ENCODE measurements at regions not wholly inside any gene's neighbourhood (a gene's known extent, or its start where the extent isn't known, plus 50 kb on each side); places are given as distances from the start of the nearest gene placed in this dataset.

- Histone ChIP-seq H3K27me3 (ENCODE audit: insufficient read depth, low read length) (no peaks in the 10 kb centered on the region), H3K9ac (ENCODE audit: low read length) (no peak overlapping the region), H3K36me3 (ENCODE audit: insufficient read depth, low read length) (no peaks in the 10 kb centered on the region), H3K27ac (ENCODE audit: low read depth, low read length) (no peak overlapping the region), H3K79me2 (ENCODE audit: insufficient read depth, low read length) (no peaks in the 10 kb centered on the region), H4K20me1 (ENCODE audit: insufficient read depth, low read length) (no peaks in the 10 kb centered on the region), H3K4me3 (ENCODE audit: insufficient read depth, low read depth, low read length) (no peak overlapping the region), H3K4me2 (ENCODE audit: low read length) (peak overlapping the region; percentile 42), H3K9me3 (ENCODE audit: insufficient read depth, low read depth, low read length) (no peaks in the 10 kb centered on the region), H3K4me1 (ENCODE audit: insufficient read depth, low read length) (peaks cover 14% of the 10 kb centered on the region), H2AFZ (ENCODE audit: low read depth, low read length) (no peak overlapping the region)
- FAIRE-seq = no peak
- H3K4me1 Mint-ChIP-seq (ENCODE audit: low read depth, unreplicated experiment) = peaks cover 42% of the 10 kb centered on the region
- H3K27me3 Mint-ChIP-seq (ENCODE audit: low read depth, unreplicated experiment) = peaks cover 8% of the 10 kb centered on the region
- peak; percentile 77 for DNase-seq (ENCODE audit: low read depth)
- H3K27ac Mint-ChIP-seq (ENCODE audit: unreplicated experiment) = peak overlapping the region; percentile 96
- no peaks in the 10 kb centered on the region for H3K9me3 Mint-ChIP-seq (ENCODE audit: unreplicated experiment)
- H3K4me3 Mint-ChIP-seq (ENCODE audit: unreplicated experiment) = peak overlapping the region; percentile 47
- no peaks in the 10 kb centered on the region for H3K36me3 Mint-ChIP-seq (ENCODE audit: low read depth, unreplicated experiment)
- no peak for TF ChIP-seq EZH2 (IDR thresholded peaks at IDR 0.05; ENCODE audit: insufficient read depth, low read length)
- no peak for TF ChIP-seq CTCF (IDR thresholded peaks at IDR 0.05; ENCODE audit: insufficient read depth, low read depth, low read length)
These were observed 61.3 kb upstream of the CALM2 start for GRCh38 chr2:47237375-47238334.

GRCh38 chr2:47236503-47237215 is 60.3 kb upstream of the CALM2 start:
- H2AFZ ChIP-seq (ENCODE audit: low read depth, low read length) = no peak overlapping the region
- H3K4me3 ChIP-seq (ENCODE audit: insufficient read depth, low read depth, low read length) = no peak overlapping the region
- peak overlapping the region; percentile 41 for H3K4me3 Mint-ChIP-seq (ENCODE audit: unreplicated experiment)
- no peaks in the 10 kb centered on the region for H3K36me3 Mint-ChIP-seq (ENCODE audit: low read depth, unreplicated experiment)
- H3K4me1 Mint-ChIP-seq (ENCODE audit: low read depth, unreplicated experiment) = peaks cover 42% of the 10 kb centered on the region
- FAIRE-seq (no peak), DNase-seq (ENCODE audit: low read depth) (no peak)
- no peak overlapping the region for H3K9ac ChIP-seq (ENCODE audit: low read length)
- H3K9me3 Mint-ChIP-seq (ENCODE audit: unreplicated experiment) = no peaks in the 10 kb centered on the region
- H3K36me3 ChIP-seq (ENCODE audit: insufficient read depth, low read length) = no peaks in the 10 kb centered on the region
- H3K27me3 Mint-ChIP-seq (ENCODE audit: low read depth, unreplicated experiment) = peaks cover 8% of the 10 kb centered on the region
- H3K4me1 ChIP-seq (ENCODE audit: insufficient read depth, low read length) = peaks cover 14% of the 10 kb centered on the region
- H3K27ac Mint-ChIP-seq (ENCODE audit: unreplicated experiment) = peak overlapping the region; percentile 96
- H3K9me3 ChIP-seq (ENCODE audit: insufficient read depth, low read depth, low read length) = no peaks in the 10 kb centered on the region
- no peaks in the 10 kb centered on the region for H3K27me3 ChIP-seq (ENCODE audit: insufficient read depth, low read length)
- H4K20me1 ChIP-seq (ENCODE audit: insufficient read depth, low read length) = no peaks in the 10 kb centered on the region
- H3K4me2 ChIP-seq (ENCODE audit: low read length) = no peak overlapping the region
- H3K27ac ChIP-seq (ENCODE audit: low read depth, low read length) = no peak overlapping the region
- TF ChIP-seq EZH2 (IDR thresholded peaks at IDR 0.05; ENCODE audit: insufficient read depth, low read length) (no peak), CTCF (IDR thresholded peaks at IDR 0.05; ENCODE audit: insufficient read depth, low read depth, low read length) (no peak)
- H3K79me2 ChIP-seq (ENCODE audit: insufficient read depth, low read length) = no peaks in the 10 kb centered on the region
